ENCODE measurements at regions not wholly inside any gene's neighbourhood (a gene's known extent, or its start where the extent isn't known, plus 50 kb on each side); places are given as distances from the start of the nearest gene placed in this dataset.

DNA sequence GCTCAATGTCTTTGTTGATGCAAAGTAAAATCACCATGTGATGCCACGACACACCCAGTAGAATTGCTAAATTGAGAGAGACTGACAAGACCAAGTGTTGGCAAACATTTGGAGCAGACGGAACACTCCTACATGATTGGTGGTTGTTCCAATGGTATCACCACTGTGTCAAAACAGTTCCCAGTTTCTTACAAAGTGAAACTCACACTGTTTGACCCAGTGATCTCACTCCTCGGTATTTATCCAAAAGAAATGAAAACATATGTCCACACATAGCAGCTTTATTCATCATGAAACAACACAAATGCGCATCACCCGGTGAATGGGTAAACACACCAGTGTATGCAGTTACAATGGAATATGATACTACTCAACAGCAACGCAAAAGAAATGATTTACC lies 74.0 kb upstream of the SULF2 start:
- no peaks in the 10 kb centered on the region for H3K27me3 ChIP-seq
- TF ChIP-seq, protein P1, sequence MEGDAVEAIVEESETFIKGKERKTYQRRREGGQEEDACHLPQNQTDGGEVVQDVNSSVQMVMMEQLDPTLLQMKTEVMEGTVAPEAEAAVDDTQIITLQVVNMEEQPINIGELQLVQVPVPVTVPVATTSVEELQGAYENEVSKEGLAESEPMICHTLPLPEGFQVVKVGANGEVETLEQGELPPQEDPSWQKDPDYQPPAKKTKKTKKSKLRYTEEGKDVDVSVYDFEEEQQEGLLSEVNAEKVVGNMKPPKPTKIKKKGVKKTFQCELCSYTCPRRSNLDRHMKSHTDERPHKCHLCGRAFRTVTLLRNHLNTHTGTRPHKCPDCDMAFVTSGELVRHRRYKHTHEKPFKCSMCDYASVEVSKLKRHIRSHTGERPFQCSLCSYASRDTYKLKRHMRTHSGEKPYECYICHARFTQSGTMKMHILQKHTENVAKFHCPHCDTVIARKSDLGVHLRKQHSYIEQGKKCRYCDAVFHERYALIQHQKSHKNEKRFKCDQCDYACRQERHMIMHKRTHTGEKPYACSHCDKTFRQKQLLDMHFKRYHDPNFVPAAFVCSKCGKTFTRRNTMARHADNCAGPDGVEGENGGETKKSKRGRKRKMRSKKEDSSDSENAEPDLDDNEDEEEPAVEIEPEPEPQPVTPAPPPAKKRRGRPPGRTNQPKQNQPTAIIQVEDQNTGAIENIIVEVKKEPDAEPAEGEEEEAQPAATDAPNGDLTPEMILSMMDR (IDR thresholded peaks at IDR 0.05), result no peak
- no peak for TF ChIP-seq POLR2A (IDR thresholded peaks at IDR 0.05)
- WGBS (ENCODE audit: insufficient coverage, low coverage, low lambda C conversion rate, missing lambda C conversion rate), result 85% methylated on average over 6 of the region's 6 CpGs
- H3K27ac ChIP-seq, result no peak overlapping the region
- no peaks in the 10 kb centered on the region for H3K36me3 ChIP-seq
- intact Hi-C loops (cut with DNase I), result no loop called here
- no peaks in the 10 kb centered on the region for H3K4me1 ChIP-seq
- ATAC-seq, result no peak
- no peaks in the 10 kb centered on the region for H3K9me3 ChIP-seq
- DNase-seq, result no peak
- no peak overlapping the region for H3K4me3 ChIP-seq

DNA sequence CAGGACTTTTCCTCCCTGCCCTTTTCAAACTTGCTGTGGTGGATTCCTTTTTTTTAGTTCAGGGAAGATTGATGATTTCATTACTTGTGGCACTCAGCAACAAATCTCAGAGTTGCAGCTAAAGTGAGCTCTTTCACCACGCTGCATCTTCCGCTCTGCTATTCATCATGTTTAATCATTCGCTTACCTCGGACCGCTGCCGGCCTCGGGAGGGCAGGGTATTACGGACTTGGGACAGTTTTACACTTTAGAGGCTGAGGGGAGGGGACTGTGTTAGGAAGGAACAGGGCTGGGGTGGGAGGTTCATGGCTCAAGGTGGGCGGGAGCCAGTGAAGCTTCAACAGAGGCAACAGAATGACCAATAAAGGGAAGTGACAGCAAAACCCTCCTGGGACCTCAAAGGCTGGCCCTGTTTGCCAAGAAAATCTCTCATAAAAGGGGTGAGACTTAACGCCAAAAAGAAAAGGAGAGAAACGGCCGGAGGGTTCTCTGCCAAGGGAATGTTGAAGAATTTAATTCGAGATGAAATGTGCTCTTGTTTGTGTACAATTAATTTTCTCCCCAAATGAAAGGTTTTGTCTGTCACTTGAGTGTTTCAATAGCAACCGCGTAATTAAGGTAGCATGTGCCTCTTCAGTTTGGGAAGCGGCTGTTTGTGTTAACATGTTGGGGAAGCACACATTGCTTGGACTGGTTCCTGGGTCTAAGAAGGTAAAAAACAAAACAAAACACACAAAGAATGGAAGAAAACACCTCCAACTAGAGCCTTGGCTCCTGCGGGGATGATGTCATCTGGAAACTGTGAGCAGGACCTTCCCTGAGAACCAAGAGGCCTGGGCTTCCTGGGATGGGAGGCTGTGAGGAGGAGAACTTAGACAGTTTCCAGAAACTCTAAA lies 72.5 kb upstream of the SULF2 start:
- 54% methylated on average over 16 of the region's 17 CpGs for WGBS (ENCODE audit: insufficient coverage, low coverage, low lambda C conversion rate, missing lambda C conversion rate)
- no peaks in the 10 kb centered on the region for H3K36me3 ChIP-seq
- H3K4me1 ChIP-seq, result no peaks in the 10 kb centered on the region
- intact Hi-C loops (cut with DNase I), result no loop called here
- ATAC-seq (no peak), DNase-seq (no peak)
- H3K9me3 ChIP-seq, result no peaks in the 10 kb centered on the region
- H3K27me3 ChIP-seq, result no peaks in the 10 kb centered on the region
- no peak overlapping the region for H3K4me3 ChIP-seq
- H3K27ac ChIP-seq, result no peak overlapping the region
- TF ChIP-seq POLR2A (IDR thresholded peaks at IDR 0.05), result no peak
- TF ChIP-seq, protein P1 (IDR thresholded peaks at IDR 0.05), result no peak

DNA sequence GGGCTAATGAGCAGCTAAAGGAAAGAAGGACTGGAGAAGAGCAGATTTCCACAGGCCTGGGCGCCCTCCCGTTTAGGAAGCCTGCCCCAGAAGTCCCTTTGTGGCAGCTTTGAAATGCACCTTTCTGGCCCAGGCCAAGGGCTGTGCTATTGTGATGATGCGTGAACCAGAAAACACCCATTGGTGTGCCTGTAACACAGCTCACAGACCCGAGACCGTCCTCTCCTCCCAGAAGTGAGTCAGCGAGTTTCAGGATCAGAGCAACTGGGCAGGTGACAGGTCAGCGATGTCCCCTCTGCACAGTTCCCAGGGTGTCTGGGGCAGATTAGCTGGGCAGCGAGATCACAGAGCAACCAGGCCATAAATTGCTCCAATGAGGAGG lies 71.9 kb upstream of the SULF2 start:
- no peak overlapping the region for H3K4me3 ChIP-seq
- no peaks in the 10 kb centered on the region for H3K9me3 ChIP-seq
- H3K36me3 ChIP-seq, result no peaks in the 10 kb centered on the region
- no peaks in the 10 kb centered on the region for H3K27me3 ChIP-seq
- H3K4me1 ChIP-seq, result no peaks in the 10 kb centered on the region
- DNase-seq, result no peak
- intact Hi-C loops (cut with DNase I), result no loop called here
- no peak overlapping the region for H3K27ac ChIP-seq
- TF ChIP-seq, protein P1 (IDR thresholded peaks at IDR 0.05), result no peak
- TF ChIP-seq POLR2A (IDR thresholded peaks at IDR 0.05), result no peak
- no peak for ATAC-seq
- WGBS (ENCODE audit: insufficient coverage, low coverage, low lambda C conversion rate, missing lambda C conversion rate), result 25% methylated on average over 6 of the region's 8 CpGs

DNA sequence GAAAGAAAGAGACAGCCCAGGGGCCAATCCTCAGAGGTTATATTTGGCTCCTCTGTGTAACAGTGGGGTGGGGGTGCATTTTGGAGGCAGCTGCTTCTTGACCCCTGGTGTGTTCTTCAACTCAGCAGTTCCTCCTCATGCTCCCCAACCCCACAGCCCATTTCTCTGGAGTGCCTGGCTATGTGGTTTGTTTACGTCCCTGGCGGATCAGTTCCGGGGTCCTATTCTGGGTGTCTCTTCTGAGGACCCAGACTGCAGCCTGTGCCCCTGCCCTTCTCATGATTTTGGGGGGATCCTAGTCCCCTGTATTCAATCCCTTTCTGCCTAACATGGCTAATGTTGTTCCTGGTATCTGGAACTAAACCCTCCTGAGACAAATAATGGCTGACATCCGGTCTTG lies 70.5 kb upstream of the SULF2 start:
- ATAC-seq, result no peak
- 100% methylated on average over 3 of the region's 4 CpGs for WGBS (ENCODE audit: insufficient coverage, low coverage, low lambda C conversion rate, missing lambda C conversion rate)
- no peaks in the 10 kb centered on the region for H3K9me3 ChIP-seq
- no peaks in the 10 kb centered on the region for H3K4me1 ChIP-seq
- H3K4me3 ChIP-seq, result no peak overlapping the region
- no peak for TF ChIP-seq POLR2A (IDR thresholded peaks at IDR 0.05)
- TF ChIP-seq, protein P1 (IDR thresholded peaks at IDR 0.05), result no peak
- no peak for DNase-seq
- H3K27ac ChIP-seq, result no peak overlapping the region
- intact Hi-C loops (cut with DNase I), result no loop called here
- H3K27me3 ChIP-seq, result no peaks in the 10 kb centered on the region
- H3K36me3 ChIP-seq, result no peaks in the 10 kb centered on the region

Data from right lobe of liver (tissue), 6 donors.